Endothelial cell of umbilical vein (primary cell): ENCODE measurements at regions not wholly inside any gene's neighbourhood (a gene's known extent, or its start where the extent isn't known, plus 50 kb on each side); places are given as distances from the start of the nearest gene placed in this dataset.
"Not testable (repeated sequence)": the region's sequence is repeated elsewhere in the genome, so short reads cannot be mapped to it uniquely, and the experiment has no call there.

ENCODE experiments used
- BruUV-seq: library from RNA; stranded (reverse); fragments of 400-500 nt; replicated peaks from 2 replicates; lab custom pipeline; 2021; lab: Mats Ljungman, UMichigan
- CTCF ChIA-PET: fragments of 300-600, 350-600 bp; sonication (Branson Sonifier 250); formaldehyde crosslinking; loops from one replicate; lab custom pipeline; 2021; ENCODE audit warnings: antibody characterized with exemption, inconsistent platforms; lab: Charles Lee
- POLR2A ChIA-PET: fragments of 300-600, 350-600 bp; sonication (Branson Sonifier 250); formaldehyde crosslinking; loops from one replicate; lab custom pipeline; 2021; ENCODE audit warnings: antibody characterized with exemption, inconsistent platforms; lab: Charles Lee
- DNase-seq: peaks from one replicate; pipeline ENCODE4 v3.0.0-alpha.2; 2011; ENCODE audit warnings: low read depth, low spot score
- FAIRE-seq: peaks from 2 replicates; lab custom pipeline; 2011; peaks lifted over from hg19 to GRCh38; lab: Jason Lieb, UNC
- H2AFZ ChIP-seq: 2 replicates; pipeline ENCODE4 v1.6.0; 2012; ENCODE audit warnings: low read depth, low read length, control low read depth, inconsistent platforms
- H3K27ac ChIP-seq: 2 replicates; pipeline ENCODE4 v1.5.1; 2011; ENCODE audit warnings: low read depth, mild to moderate bottlenecking, control low read depth, low read length, moderate library complexity; ENCODE audit not compliant: insufficient read depth
- H3K27me3 ChIP-seq, 2 experiments: 2 replicates each; pipeline versions ENCODE4 v1.6.0 to v1.6.1; 2011; ENCODE audit warnings: low read length in 2 of 2, mixed read lengths in 1 of 2; ENCODE audit not compliant: control insufficient read depth in 2 of 2, insufficient read depth in 2 of 2
- H3K36me3 ChIP-seq, 2 experiments: 2 replicates in 1 of 2; 3 replicates in 1 of 2; pipeline ENCODE4 v1.5.1; 2011; ENCODE audit warnings: low read length in 2 of 2, mild to moderate bottlenecking in 1 of 2, moderate library complexity in 1 of 2; ENCODE audit not compliant: control insufficient read depth in 2 of 2, insufficient read depth in 2 of 2; ENCODE audit errors: extremely low read depth in 1 of 2
- H3K4me1 ChIP-seq: 3 replicates; pipeline ENCODE4 v1.5.1; 2011; ENCODE audit warnings: mild to moderate bottlenecking, low read length; ENCODE audit not compliant: control insufficient read depth, insufficient read depth; ENCODE audit errors: extremely low read depth
- H3K4me2 ChIP-seq: 2 replicates; pipeline ENCODE4 v1.6.1; 2011; ENCODE audit warnings: low read length, control low read depth, mixed read lengths; ENCODE audit not compliant: insufficient read depth
- H3K4me3 ChIP-seq, 3 experiments: fragments of 200-600 bp in 1 of 3; sonication (generic), shearing (Covaris generic) in 1 of 3; replicated peaks in 1 of 3; 2 replicates each; pipeline ENCODE4 v1.5.1; 2011 to 2016; ENCODE audit warnings: control low read depth in 3 of 3, low read length in 3 of 3, mild to moderate bottlenecking in 2 of 3, inconsistent platforms in 1 of 3, low read depth in 1 of 3, moderate library complexity in 1 of 3; ENCODE audit not compliant: insufficient read depth in 1 of 3
- H3K79me2 ChIP-seq: 2 replicates; pipeline ENCODE4 v1.6.0; 2012; ENCODE audit warnings: low read length, inconsistent platforms; ENCODE audit not compliant: control insufficient read depth, insufficient read depth
- H3K9ac ChIP-seq: replicated peaks from 2 replicates; pipeline ENCODE3; 2011; ENCODE audit warnings: low read length, control low read depth; ENCODE audit not compliant: insufficient read depth; ENCODE audit errors: extremely low read depth
- H3K9me1 ChIP-seq: replicated peaks from 3 replicates; pipeline ENCODE4 v1.6.0; 2011; ENCODE audit warnings: mild to moderate bottlenecking, low read length; ENCODE audit not compliant: control insufficient read depth, insufficient read depth; ENCODE audit errors: extremely low read depth
- H3K9me3 ChIP-seq: replicated peaks from 2 replicates; pipeline ENCODE4 v1.5.1; 2012; ENCODE audit warnings: low read length, inconsistent platforms; ENCODE audit not compliant: control insufficient read depth, insufficient read depth
- H4K20me1 ChIP-seq: replicated peaks from 2 replicates; pipeline ENCODE3; 2011; ENCODE audit warnings: mild to moderate bottlenecking, low read length; ENCODE audit not compliant: control insufficient read depth, insufficient read depth; ENCODE audit errors: extremely low read depth
- dilution Hi-C: fragments of 300-500 bp; cut with MboI; formaldehyde crosslinking; loops from one replicate; pipeline ENCODE4 v1.15.0; 2019; ENCODE audit warnings: low sequenced_read_pairs; ENCODE audit not compliant: extremely low pct_ligation_motif_present
- intact Hi-C: fragments of 100-400 bp; cut with micrococcal nuclease; formaldehyde crosslinking; loops from one replicate; pipeline ENCODE4 v1.10.0; 2022

GRCh38 chr1:83485314-83486019 lies 513.5 kb downstream of the TTLL7 start:
- FAIRE-seq, dilution Hi-C loops, CTCF ChIA-PET, H3K4me3 ChIP-seq, H4K20me1 ChIP-seq, H3K79me2 ChIP-seq, POLR2A ChIA-PET, H2AFZ ChIP-seq, H3K4me1 ChIP-seq, intact Hi-C loops, H3K36me3 ChIP-seq, H3K9me1 ChIP-seq, H3K4me2 ChIP-seq, H3K9me3 ChIP-seq, H3K27ac ChIP-seq, H3K27me3 ChIP-seq, DNase-seq, H3K9ac ChIP-seq, BruUV-seq: not testable (repeated sequence)

GRCh38 chr1:83481284-83481683 lies 517.6 kb downstream of the TTLL7 start:
- H3K4me2 ChIP-seq, H3K9ac ChIP-seq, intact Hi-C loops, H3K9me1 ChIP-seq, POLR2A ChIA-PET, dilution Hi-C loops, H3K4me3 ChIP-seq, DNase-seq, H3K27ac ChIP-seq, H4K20me1 ChIP-seq, H3K9me3 ChIP-seq, H3K79me2 ChIP-seq, H3K36me3 ChIP-seq, H3K4me1 ChIP-seq, H3K27me3 ChIP-seq, FAIRE-seq, BruUV-seq, CTCF ChIA-PET, H2AFZ ChIP-seq: not testable (repeated sequence)

- dilution Hi-C loops = not testable (repeated sequence)
These were observed 519.2 kb downstream of the TTLL7 start for GRCh38 chr1:83479591-83480239.

GRCh38 chr1:83478127-83478526 lies 520.8 kb downstream of the TTLL7 start:
- H3K9me3 ChIP-seq, CTCF ChIA-PET, H3K27me3 ChIP-seq, H3K4me2 ChIP-seq, BruUV-seq, H4K20me1 ChIP-seq, H3K79me2 ChIP-seq, H3K4me3 ChIP-seq, H3K9ac ChIP-seq, H3K4me1 ChIP-seq, H3K36me3 ChIP-seq, POLR2A ChIA-PET, H3K27ac ChIP-seq, DNase-seq, H2AFZ ChIP-seq, H3K9me1 ChIP-seq, FAIRE-seq, intact Hi-C loops, dilution Hi-C loops: not testable (repeated sequence)

More at GRCh38 chr1:83479591-83480239, 519.2 kb downstream of the TTLL7 start:
- H4K20me1 ChIP-seq, H3K9me3 ChIP-seq, H3K79me2 ChIP-seq, H3K4me3 ChIP-seq, H2AFZ ChIP-seq, CTCF ChIA-PET, H3K4me2 ChIP-seq, POLR2A ChIA-PET, FAIRE-seq, intact Hi-C loops, H3K9ac ChIP-seq, H3K36me3 ChIP-seq, H3K27me3 ChIP-seq, BruUV-seq, H3K4me1 ChIP-seq, DNase-seq, H3K9me1 ChIP-seq, H3K27ac ChIP-seq: not testable (repeated sequence)
